GM23248 (cell line): ENCODE measurements at regions not wholly inside any gene's neighbourhood (a gene's known extent, or its start where the extent isn't known, plus 50 kb on each side); places are given as distances from the start of the nearest gene placed in this dataset.

Experiments used
- EZH2 ChIP-seq: fragments of 200-600 bp; sonication (generic); IDR thresholded peaks from 2 replicates; pipeline ENCODE4 v1.6.1; 2018; ENCODE audit warnings: antibody characterized with exemption, mild to moderate bottlenecking; ENCODE audit not compliant: insufficient read depth, poor library complexity, severe bottlenecking
- EZH2phosphoT487 ChIP-seq: fragments of 200-600 bp; sonication (generic); IDR thresholded peaks from 2 replicates; pipeline ENCODE4 v1.6.1; 2018; ENCODE audit warnings: antibody characterized with exemption, moderate library complexity, mild to moderate bottlenecking, low read depth; ENCODE audit not compliant: insufficient read depth

GRCh38 chr1:101738475-101738874 is 258.3 kb downstream of the OLFM3 start:
- TF ChIP-seq EZH2phosphoT487: no peak
- no peak for TF ChIP-seq EZH2
